ENCODE measurements at regions not wholly inside any gene's neighbourhood (a gene's known extent, or its start where the extent isn't known, plus 50 kb on each side); places are given as distances from the start of the nearest gene placed in this dataset.

GRCh38 chr2:62447411-62447810 is 58.6 kb downstream of the TMEM17 start:
- no peak for DNase-seq

DNA sequence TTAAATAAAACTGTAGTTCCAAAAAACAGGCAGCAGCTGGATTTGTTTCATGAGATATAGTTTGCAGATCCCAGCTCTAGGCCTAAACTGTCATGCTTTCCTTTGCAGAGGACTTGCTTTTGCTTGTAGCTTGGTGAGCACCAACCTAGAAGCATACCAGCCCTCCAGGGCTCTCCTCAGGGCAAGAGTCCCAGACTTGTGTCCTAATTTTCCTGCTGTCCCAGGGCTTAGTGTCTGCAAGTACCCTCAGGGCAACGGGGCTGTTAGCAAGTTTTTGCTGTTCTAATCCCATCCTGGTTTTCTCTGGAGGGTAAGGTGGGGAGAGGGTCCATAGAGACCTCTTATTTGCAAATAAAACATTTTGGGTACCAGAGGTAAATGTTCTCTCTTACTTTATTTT is 59.5 kb downstream of the TMEM17 start:
- DNase-seq: no peak

GRCh38 chr2:62443886-62444285 is 62.1 kb downstream of the TMEM17 start:
- no peak for DNase-seq

DNA sequence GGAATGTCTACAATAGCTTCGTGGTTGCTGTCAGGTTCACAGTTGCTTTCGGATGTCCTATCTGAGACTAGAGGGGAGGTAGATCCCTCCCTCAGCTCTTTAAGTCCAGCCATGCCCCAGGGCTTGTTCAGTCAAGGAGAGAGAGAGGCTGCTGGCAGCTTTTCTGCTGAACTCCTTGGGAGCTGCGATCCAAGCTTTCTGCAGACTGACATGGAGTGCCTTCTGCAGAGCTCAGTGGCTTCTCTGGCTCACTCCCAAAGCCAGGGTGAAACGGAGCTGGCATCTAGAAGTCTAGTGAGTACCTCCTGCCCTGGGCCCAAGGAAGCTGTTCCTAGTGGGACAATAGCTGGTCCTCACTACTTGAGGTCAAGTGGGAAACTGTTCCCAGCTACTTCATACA is 62.5 kb downstream of the TMEM17 start:
- DNase-seq: no peak

DNA sequence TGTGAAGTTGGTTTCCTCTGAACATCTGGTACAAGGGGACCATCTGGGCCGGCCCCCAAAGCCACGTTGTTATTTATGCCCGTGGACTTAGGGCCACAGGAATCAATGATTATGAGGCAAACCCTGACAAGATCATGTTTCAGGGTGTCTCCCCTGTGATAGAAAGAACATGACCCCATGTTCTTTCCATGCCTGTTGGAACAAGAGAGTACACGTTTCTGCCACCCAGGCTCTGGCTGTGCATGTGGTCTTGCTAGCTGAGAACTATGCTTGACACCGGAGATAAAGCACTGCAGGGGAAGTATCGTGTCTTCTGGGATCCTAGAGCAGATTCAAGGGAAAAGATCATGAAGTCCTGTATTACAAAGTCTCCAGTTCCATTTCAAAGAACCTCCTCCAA is 64.2 kb downstream of the TMEM17 start:
- DNase-seq: no peak

DNA sequence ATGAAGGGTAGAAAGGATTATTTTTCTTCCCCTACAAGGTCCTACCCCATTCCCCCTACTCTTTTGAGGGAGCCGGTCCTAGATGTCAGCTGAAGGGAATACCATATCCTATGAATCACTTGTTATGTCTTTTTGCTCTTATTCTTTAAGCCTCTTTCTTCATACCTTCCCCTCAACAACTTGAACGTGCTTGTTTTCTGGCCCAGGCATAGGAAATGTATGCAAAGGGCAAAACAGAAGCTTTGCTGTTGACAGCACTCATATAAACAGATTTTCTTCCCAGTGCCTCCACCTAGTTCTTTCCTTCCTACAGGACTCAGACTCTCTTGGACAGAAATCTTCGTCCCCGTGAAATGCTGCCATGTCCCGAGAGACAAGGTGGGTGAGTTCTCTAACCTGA is 64.6 kb downstream of the TMEM17 start:
- DNase-seq: no peak

DNA sequence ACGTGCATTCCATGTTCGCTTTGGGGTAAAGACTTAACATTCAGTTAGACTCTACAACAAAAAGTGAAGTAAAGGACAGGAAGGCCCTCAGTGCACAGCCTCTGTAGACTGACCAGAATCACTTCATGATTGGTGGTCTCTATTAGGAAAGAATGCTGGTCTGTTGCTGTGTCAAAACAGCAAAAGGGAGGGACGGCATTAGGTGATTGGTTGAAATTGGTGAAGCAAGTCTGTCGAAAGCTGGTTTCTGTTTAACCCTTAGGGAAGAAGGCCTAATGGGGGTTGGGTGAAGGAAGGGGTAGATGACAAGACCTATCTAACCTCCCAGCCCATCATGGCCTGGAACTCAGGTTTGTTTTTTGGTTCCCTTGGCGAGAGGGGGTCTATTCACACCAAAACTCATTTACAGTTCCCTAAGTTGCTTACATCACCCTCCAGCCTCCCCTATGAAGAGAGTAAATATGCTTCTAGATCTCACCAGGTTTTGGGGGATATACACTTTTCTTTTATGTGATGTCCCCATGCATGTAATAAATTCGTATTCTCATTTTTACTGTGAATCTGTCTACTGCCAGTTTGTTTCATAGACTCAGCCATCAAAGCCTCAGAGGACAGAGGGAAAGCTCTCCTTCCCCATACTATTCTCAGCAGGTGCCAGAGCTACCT is 65.6 kb downstream of the TMEM17 start:
- no peak for DNase-seq

DNA sequence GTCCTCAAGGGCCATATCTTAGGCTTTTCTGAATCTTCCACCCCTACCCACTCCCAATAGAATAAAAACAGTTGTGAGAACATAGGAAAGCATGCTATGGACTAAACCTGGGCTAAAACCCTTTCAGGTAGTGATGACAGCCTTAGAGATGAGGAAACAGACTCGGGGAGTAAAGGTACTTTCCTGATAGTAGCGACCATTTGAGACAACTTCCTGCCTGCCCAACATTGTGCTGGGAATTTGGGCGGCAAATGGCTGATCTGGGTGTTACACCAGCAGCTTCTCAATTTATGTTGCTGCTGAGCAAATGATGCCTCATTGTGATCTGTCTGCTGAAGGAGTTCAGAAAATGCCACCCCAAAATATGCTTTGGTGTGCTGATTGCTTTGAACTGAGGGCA is 66.6 kb downstream of the TMEM17 start:
- DNase-seq: no peak

DNA sequence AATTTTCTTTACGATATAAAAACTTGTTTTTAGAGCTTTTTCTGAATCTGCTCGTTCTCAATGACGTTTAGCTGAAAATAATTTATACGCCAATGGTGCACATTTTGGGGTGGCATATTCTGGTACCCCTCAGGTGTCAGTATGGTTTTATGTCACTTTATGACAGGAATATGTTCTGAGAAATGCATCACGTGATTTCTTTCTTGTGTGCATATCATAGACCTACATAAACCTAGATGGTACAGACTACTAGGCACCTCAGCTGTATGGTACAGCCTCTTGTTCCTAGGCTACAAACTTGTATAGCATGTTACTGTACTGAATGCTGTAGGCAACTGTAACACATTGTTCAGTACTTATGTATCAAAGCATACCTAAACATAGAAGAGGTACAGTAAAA is 68.2 kb downstream of the TMEM17 start:
- no peak for DNase-seq

GRCh38 chr2:62435720-62436119 is 70.3 kb downstream of the TMEM17 start:
- DNase-seq: no peak

DNA sequence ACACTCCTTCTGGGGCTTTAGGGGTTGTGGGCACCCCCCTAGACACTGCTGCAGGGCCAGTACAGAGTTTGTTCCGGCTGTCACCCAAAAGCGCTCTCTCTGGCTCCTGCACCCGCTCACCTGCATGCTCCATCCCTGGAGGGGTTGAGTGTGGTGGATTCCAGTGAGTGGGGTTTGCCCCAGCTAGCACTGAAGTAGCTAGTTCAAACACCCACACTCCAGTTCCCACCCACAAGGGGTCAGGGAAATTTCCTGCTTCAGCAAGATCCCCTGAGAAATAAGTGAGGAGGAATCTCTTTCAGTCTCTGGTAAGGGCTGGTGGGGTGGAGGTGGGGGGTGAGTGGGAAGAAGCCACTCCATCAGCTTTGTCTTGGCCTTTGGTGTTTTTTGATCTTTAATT is 73.6 kb downstream of the TMEM17 start:
- no peak for DNase-seq

- DNase-seq: no peak
Observed at GRCh38 chr2:62431512-62431911, 74.5 kb downstream of the TMEM17 start.

GRCh38 chr2:62430146-62430545 is 75.8 kb downstream of the TMEM17 start:
- no peak for DNase-seq

DNA sequence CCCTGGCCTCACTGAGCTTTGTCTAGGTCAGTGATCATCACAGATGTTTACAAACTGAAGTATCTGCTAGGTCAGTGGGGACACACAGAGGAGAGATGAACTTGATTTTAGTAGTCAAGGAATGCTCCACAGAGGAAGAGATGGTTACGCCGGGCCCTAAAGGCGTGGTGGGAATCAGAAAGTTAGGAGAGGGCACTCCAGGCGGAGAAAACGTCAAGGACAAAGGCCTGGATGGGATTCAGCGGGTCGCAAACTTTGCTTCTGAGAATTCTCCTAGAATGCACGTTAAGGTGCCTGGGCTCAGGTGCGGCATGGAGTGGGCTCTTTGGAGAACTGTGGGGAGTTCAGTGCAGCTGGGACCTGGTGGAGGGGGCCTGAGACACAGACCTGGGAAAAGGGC is 78.8 kb downstream of the TMEM17 start:
- no peak for DNase-seq

DNA sequence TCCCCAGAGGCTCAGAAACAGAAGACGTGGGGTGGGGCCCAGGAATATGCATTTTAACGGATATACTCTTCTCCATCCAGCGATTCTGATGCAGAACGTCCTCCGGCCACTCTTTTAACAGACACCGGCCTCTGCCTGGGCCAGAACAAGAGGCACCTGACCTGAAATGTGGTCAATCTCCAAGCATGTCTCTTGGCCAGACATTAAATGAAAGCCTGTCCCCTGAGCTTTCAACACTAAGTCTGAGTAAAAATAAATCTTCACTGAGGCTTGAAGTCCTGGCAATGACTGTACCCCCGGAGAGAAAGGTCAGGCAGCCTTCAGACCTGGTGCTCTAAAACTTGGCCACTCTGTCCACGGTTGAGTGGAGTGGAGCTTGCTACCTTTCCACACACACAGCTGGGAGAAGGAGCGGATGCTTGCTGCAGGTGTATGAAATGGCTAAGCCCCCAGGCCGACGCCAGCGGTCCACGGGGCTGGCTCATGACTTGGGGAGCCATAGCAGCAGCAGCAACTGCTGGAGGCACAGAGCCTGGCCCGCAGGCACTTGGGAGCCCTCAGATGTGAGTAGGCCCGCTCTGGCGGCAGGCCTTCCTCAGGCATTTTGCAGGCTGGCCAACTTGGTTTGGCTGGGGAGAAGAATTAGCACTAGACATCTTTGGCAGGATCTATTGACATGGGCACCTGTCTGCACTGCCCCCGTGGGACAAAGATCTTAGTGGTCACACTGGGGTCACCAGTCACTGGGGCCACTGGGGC is 79.7 kb downstream of the TMEM17 start:
- DNase-seq: no peak

DNA sequence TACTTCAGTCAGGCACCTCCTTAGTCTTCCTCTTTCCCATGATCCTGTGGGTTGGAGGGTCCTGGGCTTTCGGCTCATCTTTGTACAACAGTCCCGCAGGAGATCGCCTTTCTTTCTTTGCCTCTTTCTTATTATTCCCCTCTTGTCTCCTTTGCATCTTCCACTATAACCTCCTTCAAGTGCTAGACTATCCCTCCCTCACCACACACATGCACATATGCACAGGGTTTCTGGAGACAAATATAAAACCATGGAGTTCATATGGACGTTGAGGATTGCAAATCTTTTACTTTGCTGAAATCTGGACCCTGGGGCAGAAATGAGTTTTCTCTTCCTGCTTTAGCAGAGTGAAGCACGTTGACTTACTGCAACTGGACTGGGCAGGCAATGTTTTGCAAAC is 80.3 kb downstream of the TMEM17 start:
- DNase-seq: no peak

GRCh38 chr2:62424899-62425298 is 81.1 kb downstream of the TMEM17 start:
- DNase-seq: no peak

GRCh38 chr2:62423883-62424458 is 82.0 kb downstream of the TMEM17 start:
- DNase-seq: no peak

GRCh38 chr2:62423235-62423634 is 82.8 kb downstream of the TMEM17 start:
- DNase-seq: no peak

- no peak for DNase-seq
Observed at GRCh38 chr2:62415518-62415917, 90.5 kb downstream of the TMEM17 start.

DNA sequence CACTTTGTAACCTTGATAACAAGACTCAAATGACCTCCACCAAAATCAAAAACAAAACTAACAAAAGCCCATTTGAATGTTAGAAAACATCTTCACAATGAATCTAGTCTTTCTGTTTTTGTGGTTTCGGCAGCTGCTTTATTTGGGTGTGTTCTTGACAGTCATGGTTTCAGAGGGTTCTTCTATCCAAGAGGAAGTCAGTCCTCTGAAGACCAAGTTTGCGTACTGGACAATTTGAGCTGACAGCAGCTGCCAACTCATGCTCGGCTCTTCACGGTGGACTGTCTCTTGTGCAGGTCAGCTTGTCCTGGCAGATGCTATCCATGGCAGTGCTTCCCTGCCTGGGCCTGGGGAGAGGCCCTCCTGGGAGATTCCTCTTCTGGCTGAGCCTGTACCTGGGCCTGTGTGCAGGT is 91.0 kb downstream of the TMEM17 start:
- no peak for DNase-seq

- no peak for DNase-seq
Observed at GRCh38 chr2:62413116-62413663, 92.8 kb downstream of the TMEM17 start.

GRCh38 chr2:62412347-62412742 is 93.7 kb downstream of the TMEM17 start:
- DNase-seq: no peak

DNA sequence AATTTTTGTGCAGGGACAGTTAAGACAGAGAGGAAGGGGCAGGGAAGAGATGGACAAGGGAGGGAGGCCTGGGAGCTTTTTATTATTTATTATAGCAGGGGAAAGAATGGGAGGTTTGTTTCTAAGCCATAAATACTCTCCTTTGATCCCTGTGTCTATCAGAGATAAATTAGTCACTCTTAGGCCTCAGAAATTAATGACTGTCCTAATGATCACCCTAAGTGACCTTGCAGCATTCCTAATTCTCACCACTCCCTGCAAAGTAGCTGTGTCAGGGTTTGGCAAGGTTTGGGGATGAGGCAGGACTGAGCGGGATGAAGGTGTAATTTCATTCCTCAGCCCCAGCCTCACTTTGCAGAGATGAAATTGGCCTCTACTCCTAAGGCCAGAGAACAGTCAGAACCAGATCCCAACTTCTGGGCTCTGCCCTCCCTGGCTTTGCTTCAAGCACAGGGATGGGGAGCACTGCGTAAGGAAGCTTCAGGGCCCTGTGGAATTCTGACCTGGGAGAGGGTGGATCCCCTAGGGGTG is 95.0 kb downstream of the TMEM17 start:
- no peak for DNase-seq
